GM19438 (cell line): ENCODE measurements at regions not wholly inside any gene's neighbourhood (a gene's known extent, or its start where the extent isn't known, plus 50 kb on each side); places are given as distances from the start of the nearest gene placed in this dataset.

Experiments used
- ATAC-seq: cut with Tn5 transposase; IDR thresholded peaks from one replicate; pipeline ENCODE4 v1.9.1; 2021; ENCODE audit warnings: low read depth; ENCODE audit not compliant: unreplicated experiment

- no peak for ATAC-seq
Observed at GRCh38 chr20:39089797-39090196, 127.7 kb downstream of the DHX35 start.
